GM12878 (cell line): ENCODE measurements at regions not wholly inside any gene's neighbourhood (a gene's known extent, or its start where the extent isn't known, plus 50 kb on each side); places are given as distances from the start of the nearest gene placed in this dataset.

Source experiments
- ATAC-seq: fragments of 200-7000 bp; cut with Tn5 transposase; 3 replicates; pipeline ENCODE4 v1.9.1; 2020; ENCODE audit warnings: mild to moderate bottlenecking, moderate library complexity
- BruUV-seq: library from RNA; stranded (reverse); fragments of 400-500 nt; replicated peaks from 2 replicates; lab custom pipeline; 2021; lab: Mats Ljungman, UMichigan
- CTCF ChIA-PET: fragments of 300-600 bp; sonication (Branson Sonifier 250); formaldehyde crosslinking; extraction: SDS; loops from one replicate; lab custom pipeline; 2021; ENCODE audit warnings: inconsistent platforms; lab: Yijun Ruan, JAX
- POLR2A ChIA-PET: fragments of 350-600 bp; formaldehyde crosslinking; extraction: SDS; loops from one replicate; lab custom pipeline; 2021; ENCODE audit warnings: inconsistent platforms; lab: Charles Lee
- RAD21 ChIA-PET: fragments of 300-600 bp; sonication (Branson Sonifier 250); formaldehyde crosslinking; loops from one replicate; lab custom pipeline; 2023; ENCODE audit warnings: antibody characterized with exemption; ENCODE audit not compliant: unreplicated experiment; lab: Charles Lee
- SMC1A ChIA-PET: fragments of 300-600 bp; sonication (Branson Sonifier 250); formaldehyde crosslinking; loops from one replicate; lab custom pipeline; 2023; ENCODE audit not compliant: unreplicated experiment, uncharacterized antibody; lab: Charles Lee
- DNase-seq: peaks from one replicate; pipeline ENCODE4 v3.0.0-alpha.2; 2011; ENCODE audit warnings: low read depth, low spot score
- FAIRE-seq: peaks from 3 replicates; lab custom pipeline; 2011; peaks lifted over from hg19 to GRCh38; lab: Jason Lieb, UNC
- H2AFZ ChIP-seq: 2 replicates; pipeline ENCODE4 v1.6.0; 2011; ENCODE audit warnings: low read depth, low read length, control low read depth; ENCODE audit not compliant: control insufficient read depth
- H3K27ac ChIP-seq: 2 replicates; pipeline ENCODE4 v1.5.1; 2011; ENCODE audit warnings: control low read depth; ENCODE audit not compliant: control insufficient read depth, insufficient read depth
- H3K27me3 ChIP-seq, 2 experiments: replicated peaks in 1 of 2; 2 replicates each; pipeline versions ENCODE4 v1.6.0 to v1.6.1; 2011; ENCODE audit warnings: low read length in 1 of 2; ENCODE audit not compliant: control insufficient read depth in 2 of 2, insufficient read depth in 2 of 2
- H3K36me3 ChIP-seq, 2 experiments: 2 replicates each; pipeline ENCODE4 v1.5.1; 2011; ENCODE audit warnings: low read length in 1 of 2; ENCODE audit not compliant: control insufficient read depth in 2 of 2, insufficient read depth in 2 of 2
- H3K4me1 ChIP-seq: 2 replicates; pipeline ENCODE4 v1.6.1; 2011; ENCODE audit warnings: mild to moderate bottlenecking, low read length, moderate library complexity, mixed read lengths; ENCODE audit not compliant: control insufficient read depth, insufficient read depth
- H3K4me2 ChIP-seq: 2 replicates; pipeline ENCODE4 v1.6.0; 2011; ENCODE audit warnings: control low read depth; ENCODE audit not compliant: control insufficient read depth, insufficient read depth
- H3K4me3 ChIP-seq: fragments of 200-600 bp; sonication (generic); 2 replicates; pipeline ENCODE4 v1.5.1; 2016
- H3K79me2 ChIP-seq: 2 replicates; pipeline ENCODE4 v1.6.0; 2011; ENCODE audit warnings: low read length; ENCODE audit not compliant: control insufficient read depth, insufficient read depth
- H3K9ac ChIP-seq: 2 replicates; pipeline ENCODE4 v1.8.0; 2011; ENCODE audit warnings: low read length, control low read depth, mixed read lengths; ENCODE audit not compliant: control insufficient read depth, insufficient read depth
- H3K9me3 ChIP-seq: replicated peaks from 3 replicates; pipeline ENCODE4 v1.5.1; 2011; ENCODE audit warnings: mild to moderate bottlenecking, low read length; ENCODE audit not compliant: control insufficient read depth, insufficient read depth
- H4K20me1 ChIP-seq: 2 replicates; pipeline ENCODE4 v1.6.0; 2011; ENCODE audit not compliant: control insufficient read depth, insufficient read depth
- BMI1 ChIP-seq: fragments of 450-650 bp; IDR thresholded peaks from 2 replicates; pipeline ENCODE4 v1.6.1; 2016; ENCODE audit warnings: mild to moderate bottlenecking, moderate library complexity, borderline replicate concordance
- FOXM1 ChIP-seq: IDR thresholded peaks from 2 replicates; pipeline ENCODE4 v1.6.1; 2012; ENCODE audit warnings: low read depth, mild to moderate bottlenecking, inconsistent platforms, low read length, moderate library complexity
- KDM1A ChIP-seq: fragments of 200-600 bp; sonication (generic); IDR thresholded peaks from 2 replicates; pipeline ENCODE4 v1.6.1; 2016; ENCODE audit warnings: borderline replicate concordance
- MEF2B ChIP-seq: fragments of 450-650 bp; IDR thresholded peaks from 2 replicates; pipeline ENCODE4 v1.6.1; 2018; ENCODE audit warnings: mild to moderate bottlenecking, moderate library complexity; ENCODE audit not compliant: partially characterized antibody, poor library complexity, severe bottlenecking
- RAD51 ChIP-seq: fragments of 450-650 bp; IDR thresholded peaks from 2 replicates; pipeline ENCODE4 v1.6.1; 2016; ENCODE audit warnings: moderate library complexity, mild to moderate bottlenecking, inconsistent platforms
- SMAD1 ChIP-seq: fragments of 450-650 bp; IDR thresholded peaks from 2 replicates; pipeline ENCODE4 v1.6.1; 2018; ENCODE audit warnings: mild to moderate bottlenecking, low read depth; ENCODE audit not compliant: partially characterized antibody
- SPI1 ChIP-seq: IDR thresholded peaks from 2 replicates; pipeline ENCODE4 v1.6.1; 2011; ENCODE audit warnings: low read depth, mild to moderate bottlenecking, low read length, moderate library complexity, borderline replicate concordance; ENCODE audit not compliant: insufficient read depth
- TAF1 ChIP-seq: IDR thresholded peaks from 2 replicates; pipeline ENCODE4 v1.6.1; 2011; ENCODE audit warnings: mild to moderate bottlenecking, low read depth, low read length, borderline replicate concordance
- ZNF217 ChIP-seq: fragments of 450-650 bp; IDR thresholded peaks from 2 replicates; pipeline ENCODE4 v1.6.1; 2017; ENCODE audit warnings: antibody characterized with exemption, mild to moderate bottlenecking
- WGBS: methylation state at CpG from one replicate; pipeline ENCODE4 v1.1.6; 2016; ENCODE audit warnings: low lambda C conversion rate; ENCODE audit not compliant: insufficient replicate concordance, insufficient coverage; ENCODE audit errors: missing lambda C conversion rate; 5-methylcytosine and 5-hydroxymethylcytosine counted together
- in situ Hi-C: fragments of 300-500 bp; cut with MboI; formaldehyde crosslinking; loops from 9 replicates; pipeline ENCODE4 v1.14.3; 2018; ENCODE audit warnings: mixed read lengths
- intact Hi-C: fragments of 100-400 bp; cut with micrococcal nuclease; formaldehyde crosslinking; loops from one replicate; pipeline ENCODE4 v1.14.2; 2022; ENCODE audit not compliant: unreplicated experiment
- TF ChIP-seq, protein P1 (sequence below): IDR thresholded peaks from 2 replicates; pipeline ENCODE4 v1.6.1; 2012; ENCODE audit warnings: low read length, inconsistent platforms

DNA sequence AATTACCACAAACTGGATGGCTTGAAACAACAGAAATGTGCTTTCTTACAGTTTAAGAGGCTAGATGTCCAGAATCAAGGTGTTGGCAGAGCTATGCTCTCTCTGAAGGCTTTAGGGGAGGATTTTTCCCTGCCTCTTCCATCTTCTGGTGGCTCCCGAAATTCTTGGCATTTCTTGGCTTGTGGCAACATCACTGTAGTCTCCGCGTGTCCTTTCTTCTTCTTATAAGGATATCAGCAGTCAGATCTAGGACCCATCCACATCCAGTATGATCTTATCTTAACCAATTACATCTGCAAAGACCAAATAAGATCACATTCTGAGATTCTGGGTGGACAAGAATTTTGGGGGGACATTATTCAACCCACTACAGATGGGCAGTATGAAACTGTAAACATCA is 119.2 kb upstream of the PMFBP1 start:
- RAD21 ChIA-PET: no interaction called here
- intact Hi-C loops: no loop called here
- 98% methylated on average over 3 of the region's 3 CpGs for WGBS

DNA sequence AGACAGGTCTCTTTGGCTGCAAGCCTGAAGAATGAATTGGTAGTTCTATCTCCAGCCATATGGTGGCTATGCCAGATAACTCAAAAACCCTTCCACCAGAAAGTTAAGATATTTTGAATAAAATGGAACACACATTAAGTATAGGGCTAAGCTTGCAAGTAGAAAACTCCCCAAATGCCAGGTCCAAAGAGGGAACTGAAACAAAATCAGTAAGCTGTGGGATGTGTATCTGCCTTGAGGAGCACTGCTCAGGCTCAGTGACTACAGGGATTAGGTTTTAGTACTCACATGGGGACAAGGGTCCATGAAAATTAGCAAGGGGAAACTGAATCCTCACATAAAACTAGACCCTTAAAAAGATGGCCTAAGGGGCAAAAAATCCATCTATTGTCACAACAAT is 115.7 kb upstream of the PMFBP1 start:
- RAD21 ChIA-PET: no interaction called here
- Histone ChIP-seq H3K4me3 (no peak overlapping the region), H2AFZ (no peak overlapping the region), H3K9ac (no peak overlapping the region), H3K79me2 (no peaks in the 10 kb centered on the region), H3K36me3 (no peaks in the 10 kb centered on the region), H3K27ac (no peak overlapping the region), H4K20me1 (no peaks in the 10 kb centered on the region), H3K9me3 (no peaks in the 10 kb centered on the region), H3K4me2 (no peak overlapping the region), H3K27me3 (no peaks in the 10 kb centered on the region), H3K4me1 (no peaks in the 10 kb centered on the region)
- intact Hi-C loops (no loop called here), in situ Hi-C loops (no loop called here)
- CTCF ChIA-PET: interaction anchor here (0.5 kb wide), 1 partner anchor 459 kb away, joined by 3 read pairs; no protein-coding TSS in a partner anchor
- BruUV-seq: no TSS peak
- FAIRE-seq: no peak
- SMC1A ChIA-PET: no interaction called here
- POLR2A ChIA-PET: interaction anchor here (0.6 kb wide), 1 partner anchor 22 kb away, joined by 4 read pairs; no protein-coding TSS in a partner anchor
- no peak for ATAC-seq
- TF ChIP-seq FOXM1 (no peak), KDM1A (no peak), SPI1 (peak; percentile 64)
- no peak for DNase-seq

More for the DNA sequence above, 119.2 kb upstream of the PMFBP1 start:
- Histone ChIP-seq H3K9me3 (no peaks in the 10 kb centered on the region), H4K20me1 (no peaks in the 10 kb centered on the region), H3K4me3 (no peak overlapping the region), H2AFZ (no peak overlapping the region), H3K4me2 (no peak overlapping the region), H3K27me3 (no peaks in the 10 kb centered on the region), H3K79me2 (no peaks in the 10 kb centered on the region), H3K4me1 (no peaks in the 10 kb centered on the region), H3K9ac (no peak overlapping the region), H3K27ac (no peak overlapping the region), H3K36me3 (no peaks in the 10 kb centered on the region)
- BruUV-seq: no TSS peak
- TF ChIP-seq RAD51 (no peak), ZNF217 (no peak), BMI1 (no peak), SMAD1 (no peak), MEF2B (no peak), TAF1 (no peak)
- TF ChIP-seq, protein P1, sequence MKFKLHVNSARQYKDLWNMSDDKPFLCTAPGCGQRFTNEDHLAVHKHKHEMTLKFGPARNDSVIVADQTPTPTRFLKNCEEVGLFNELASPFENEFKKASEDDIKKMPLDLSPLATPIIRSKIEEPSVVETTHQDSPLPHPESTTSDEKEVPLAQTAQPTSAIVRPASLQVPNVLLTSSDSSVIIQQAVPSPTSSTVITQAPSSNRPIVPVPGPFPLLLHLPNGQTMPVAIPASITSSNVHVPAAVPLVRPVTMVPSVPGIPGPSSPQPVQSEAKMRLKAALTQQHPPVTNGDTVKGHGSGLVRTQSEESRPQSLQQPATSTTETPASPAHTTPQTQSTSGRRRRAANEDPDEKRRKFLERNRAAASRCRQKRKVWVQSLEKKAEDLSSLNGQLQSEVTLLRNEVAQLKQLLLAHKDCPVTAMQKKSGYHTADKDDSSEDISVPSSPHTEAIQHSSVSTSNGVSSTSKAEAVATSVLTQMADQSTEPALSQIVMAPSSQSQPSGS: no peak
- FAIRE-seq (no peak), DNase-seq (no peak), ATAC-seq (no peak)
- SMC1A ChIA-PET: no interaction called here
- in situ Hi-C loops: no loop called here
- CTCF ChIA-PET: no interaction called here
- POLR2A ChIA-PET: no interaction called here
